Left ventricle myocardium superior (tissue), 1 donor: ENCODE measurements at regions not wholly inside any gene's neighbourhood (a gene's known extent, or its start where the extent isn't known, plus 50 kb on each side); places are given as distances from the start of the nearest gene placed in this dataset.
A peak's percentile ranks its signal among the peaks of the same experiment; 100 is the strongest.
"Not testable (repeated sequence)": the region's sequence is repeated elsewhere in the genome, so short reads cannot be mapped to it uniquely, and the experiment has no call there.

Source experiments
- ATAC-seq: fragments of 200-7000 bp; cut with Tn5 transposase; one replicate; pipeline ENCODE4 v1.9.1; 2020; ENCODE audit warnings: mild to moderate bottlenecking, moderate library complexity
- DNase-seq: peaks from one replicate; pipeline ENCODE4 v3.0.0-alpha.2; 2020
- intact Hi-C: fragments of 100-400 bp; cut with micrococcal nuclease; formaldehyde crosslinking; loops from one replicate; pipeline ENCODE4 v1.11.0; 2022
- donor health status: DM: no; HTN: yes; CAD: no; lungs with severe emphysema.

DNA sequence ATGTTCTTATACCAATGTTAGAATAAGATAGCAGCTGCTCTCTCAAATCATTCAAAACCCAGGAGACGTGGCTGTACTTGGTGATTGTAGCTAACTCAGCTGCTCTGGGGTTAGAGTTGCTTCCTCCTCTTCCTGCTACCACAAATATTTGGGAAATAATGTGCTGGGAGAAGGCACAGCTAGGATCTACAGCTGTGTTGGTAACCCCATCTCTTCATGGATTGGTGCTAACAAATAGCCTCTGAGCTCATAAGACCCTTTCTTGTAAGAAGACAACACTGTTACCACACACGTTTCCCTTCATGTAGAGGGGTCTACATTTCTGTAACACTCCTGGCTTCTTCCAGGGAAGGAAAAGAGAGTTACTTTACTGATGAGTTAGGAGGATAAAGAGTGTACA is 911.0 kb upstream of the CITED2 start:
- ATAC-seq (peak; percentile 48), DNase-seq (no peak)
- intact Hi-C loops: no loop called here

DNA sequence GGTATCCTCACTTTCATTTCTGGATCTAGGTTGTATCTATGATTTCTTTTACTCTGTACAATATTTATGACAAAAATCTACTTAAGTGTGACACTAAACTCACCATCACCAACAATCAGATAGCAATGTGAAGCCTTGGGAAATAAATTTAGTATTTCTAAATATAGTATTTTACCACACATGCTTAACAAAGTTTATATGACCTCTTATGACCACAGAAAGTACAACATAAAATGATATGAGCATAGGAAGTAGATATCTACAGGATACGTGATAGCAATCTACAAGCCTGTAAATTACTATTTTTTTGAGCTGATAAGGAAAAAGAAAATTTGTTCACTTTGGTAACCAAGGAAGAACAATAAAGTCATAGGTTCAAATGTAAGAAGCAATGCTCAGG is 910.4 kb upstream of the CITED2 start:
- ATAC-seq (no peak), DNase-seq (no peak)
- intact Hi-C loops: no loop called here

DNA sequence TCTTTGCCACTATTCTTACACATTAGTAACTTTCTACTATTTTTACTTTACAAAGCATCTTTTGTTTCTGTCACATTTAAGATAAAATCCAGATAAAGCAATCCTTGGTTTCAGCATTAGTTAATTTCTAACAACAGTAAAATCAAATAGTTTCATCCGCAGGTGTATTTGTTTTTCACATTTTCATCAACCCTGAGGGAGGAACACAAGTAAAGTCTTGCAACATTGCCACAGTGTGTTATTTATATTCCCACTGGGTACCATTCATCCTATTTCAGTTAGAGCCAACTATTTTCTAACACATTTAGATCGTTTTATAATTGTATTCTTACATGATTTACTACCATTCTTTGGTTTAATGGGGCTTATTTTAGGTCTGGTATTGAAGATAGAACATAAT is 908.7 kb upstream of the CITED2 start:
- ATAC-seq (no peak), DNase-seq (no peak)
- intact Hi-C loops: no loop called here

DNA sequence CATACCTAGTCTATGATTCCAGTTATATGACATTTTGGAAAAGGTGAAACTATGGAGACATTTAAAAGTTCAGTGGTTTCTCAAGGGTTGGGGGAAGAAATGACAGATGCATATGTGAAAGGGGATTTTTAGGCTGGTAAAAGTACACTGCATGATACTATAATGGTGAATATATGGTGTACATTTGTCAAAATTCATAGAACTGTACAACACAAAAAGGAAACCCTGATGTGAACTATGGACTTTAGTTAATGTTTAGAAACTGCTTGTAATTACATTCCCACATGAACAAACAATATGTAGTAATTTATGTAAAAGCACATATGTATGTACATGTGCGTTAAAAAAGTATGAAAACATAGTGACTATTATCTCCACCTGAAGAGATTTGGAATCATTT is 907.3 kb upstream of the CITED2 start:
- ATAC-seq (no peak), DNase-seq (no peak)

DNA sequence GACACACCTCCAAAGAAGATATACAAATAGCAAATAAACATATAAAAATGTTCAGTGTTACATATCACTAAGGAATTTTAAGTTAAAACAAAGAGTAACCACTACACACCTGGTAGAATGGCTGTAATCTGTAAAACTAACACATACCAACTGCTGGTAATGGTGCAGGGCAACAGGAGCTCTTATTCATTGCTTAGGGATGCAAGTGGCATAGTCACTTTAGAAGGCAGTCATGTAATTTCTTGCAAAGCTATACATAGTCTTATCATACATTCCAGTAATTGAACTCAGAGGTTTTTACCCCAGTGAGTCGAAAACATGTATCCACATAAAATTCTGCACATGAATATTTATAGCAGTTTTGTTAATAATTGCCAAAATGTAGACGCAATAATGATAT is 906.8 kb upstream of the CITED2 start:
- no peak for ATAC-seq
- intact Hi-C loops: no loop called here
- no peak for DNase-seq

More for the DNA sequence above, 907.3 kb upstream of the CITED2 start:
- intact Hi-C loops: no loop called here

DNA sequence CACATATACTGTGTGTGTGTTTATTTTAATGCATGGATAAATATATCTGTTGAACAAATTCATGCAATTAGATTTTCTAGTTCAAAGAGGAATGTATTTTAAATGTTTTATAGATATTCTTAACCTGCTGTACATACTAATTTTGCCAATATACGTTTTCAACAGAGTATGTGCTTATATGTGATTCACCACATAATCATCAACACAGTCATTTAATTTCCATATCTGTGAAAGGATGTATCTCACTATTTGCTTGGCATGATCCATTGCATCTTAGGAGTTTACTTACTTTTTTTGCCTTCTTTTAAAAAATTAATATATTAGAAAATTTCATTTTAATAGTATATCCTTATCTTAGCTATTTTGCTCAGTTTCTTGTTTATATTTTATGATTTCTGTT is 902.3 kb upstream of the CITED2 start:
- intact Hi-C loops: no loop called here
- ATAC-seq: no peak

DNA sequence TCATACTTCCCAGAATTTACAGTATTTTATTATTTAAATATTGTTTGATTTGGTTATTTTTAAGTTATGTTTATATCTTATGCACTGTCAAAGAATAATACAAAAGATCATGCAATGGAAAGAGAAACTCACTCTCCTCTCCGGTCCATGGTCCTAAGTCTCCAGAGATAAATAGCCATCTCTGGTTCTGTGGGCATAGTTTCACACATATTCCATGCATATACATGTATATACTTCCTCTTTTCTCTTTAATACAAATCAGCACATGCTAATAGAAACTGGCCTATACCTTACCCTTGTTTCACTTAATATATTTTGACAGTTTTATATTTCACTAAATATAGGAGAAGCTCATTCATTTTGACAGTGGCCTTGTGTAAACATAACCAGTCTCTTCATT is 901.7 kb upstream of the CITED2 start:
- intact Hi-C loops: no loop called here
- no peak for ATAC-seq
- no peak for DNase-seq

More for the DNA sequence above, 902.3 kb upstream of the CITED2 start:
- DNase-seq: no peak

DNA sequence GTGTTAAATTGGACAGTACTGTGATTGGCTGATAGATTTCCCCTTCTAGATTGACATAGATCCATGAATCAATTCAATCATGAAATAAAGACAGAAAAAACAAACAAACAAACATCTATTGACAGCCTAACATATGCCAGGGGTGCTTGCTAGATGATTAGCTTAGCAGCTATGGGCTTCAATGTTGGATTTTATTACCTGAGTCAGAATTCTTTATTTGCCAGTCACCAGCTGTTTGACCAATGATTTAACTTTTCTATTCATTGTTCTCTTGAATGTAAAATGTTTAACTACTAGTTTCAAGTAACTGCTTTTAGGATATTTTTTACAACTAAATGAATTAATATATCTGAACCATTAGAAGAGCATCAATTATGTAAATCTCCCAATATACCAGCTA is 901.3 kb upstream of the CITED2 start:
- ATAC-seq (no peak), DNase-seq (no peak)
- intact Hi-C loops: no loop called here

DNA sequence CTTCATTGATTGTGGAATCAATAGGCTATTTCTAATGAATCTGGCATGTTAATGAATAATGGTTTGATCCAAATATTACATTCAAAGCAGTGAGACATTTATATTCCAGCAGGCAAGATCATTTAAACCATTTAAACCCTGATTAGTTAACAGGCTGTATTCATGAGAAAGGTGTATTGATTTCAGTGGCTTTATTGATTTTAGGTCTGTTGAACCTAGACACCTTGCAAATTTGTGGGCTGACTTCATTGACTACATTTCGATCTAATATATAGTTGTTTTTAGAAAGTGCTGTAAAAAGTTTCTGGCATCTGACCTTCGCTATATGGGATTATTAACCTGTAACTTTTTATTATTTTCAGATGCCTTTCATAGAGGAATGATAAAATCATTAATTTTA is 900.1 kb upstream of the CITED2 start:
- intact Hi-C loops: no loop called here

DNA sequence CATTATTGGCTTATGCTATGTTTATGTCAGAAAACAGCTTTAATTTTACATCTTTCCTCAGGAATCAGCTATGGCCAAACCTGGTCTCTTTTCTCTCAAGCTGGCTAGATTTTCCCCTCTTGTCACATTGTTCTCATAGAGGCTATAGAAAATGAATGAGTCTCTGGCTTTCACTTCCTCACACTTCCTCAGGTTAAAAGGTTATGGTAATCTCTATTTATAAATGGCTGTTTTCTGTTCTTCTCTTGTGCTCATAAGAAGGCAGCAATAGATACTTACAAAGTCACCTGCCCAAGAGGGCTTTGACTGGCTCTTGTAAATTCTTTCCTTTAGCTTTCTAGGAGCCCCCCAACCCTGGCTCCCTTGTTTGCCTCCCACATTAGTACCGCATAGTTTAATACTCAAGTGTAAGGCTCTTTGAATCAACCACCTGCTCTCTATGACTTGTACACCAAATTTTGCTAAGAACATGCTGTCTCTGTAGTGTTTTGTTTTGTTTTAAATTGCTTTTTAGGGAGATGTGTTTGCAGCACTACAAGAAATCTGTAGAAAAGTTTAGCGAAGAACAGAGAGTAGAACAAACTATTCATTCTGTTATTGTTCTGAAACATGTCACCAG is 897.4 kb upstream of the CITED2 start:
- intact Hi-C loops: no loop called here
- peak; percentile 48 for ATAC-seq

More for the DNA sequence above, 900.1 kb upstream of the CITED2 start:
- DNase-seq: no peak
- ATAC-seq: no peak

DNA sequence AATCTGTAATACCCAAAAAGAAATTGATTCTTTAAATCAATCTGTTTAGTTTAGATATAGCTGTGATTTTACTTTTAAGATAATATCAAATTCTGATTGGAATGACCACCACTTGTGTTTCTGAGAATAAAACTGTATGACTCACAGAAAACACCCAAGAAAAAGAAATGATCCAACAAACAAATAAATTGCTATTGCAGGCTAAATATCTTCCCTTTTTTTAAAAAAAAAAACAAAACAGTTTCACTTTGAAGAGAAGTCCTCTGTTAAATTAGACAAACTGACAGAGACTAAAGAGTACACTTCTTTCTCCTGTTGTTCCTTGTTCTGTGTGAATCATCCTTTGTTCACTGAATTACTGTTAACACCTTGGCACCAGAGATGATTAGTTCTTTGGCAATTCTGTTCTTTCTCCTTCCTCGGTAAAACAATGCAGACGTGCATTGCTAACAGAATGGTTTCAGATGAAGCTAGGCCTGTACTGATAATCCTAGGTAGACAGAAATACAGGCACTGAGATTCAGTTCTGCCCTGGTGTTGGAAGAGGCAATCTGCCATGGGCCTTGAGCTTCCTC is 895.2 kb upstream of the CITED2 start:
- intact Hi-C loops: no loop called here
- no peak for ATAC-seq
- DNase-seq: no peak

More for the DNA sequence above, 897.4 kb upstream of the CITED2 start:
- no peak for DNase-seq

DNA sequence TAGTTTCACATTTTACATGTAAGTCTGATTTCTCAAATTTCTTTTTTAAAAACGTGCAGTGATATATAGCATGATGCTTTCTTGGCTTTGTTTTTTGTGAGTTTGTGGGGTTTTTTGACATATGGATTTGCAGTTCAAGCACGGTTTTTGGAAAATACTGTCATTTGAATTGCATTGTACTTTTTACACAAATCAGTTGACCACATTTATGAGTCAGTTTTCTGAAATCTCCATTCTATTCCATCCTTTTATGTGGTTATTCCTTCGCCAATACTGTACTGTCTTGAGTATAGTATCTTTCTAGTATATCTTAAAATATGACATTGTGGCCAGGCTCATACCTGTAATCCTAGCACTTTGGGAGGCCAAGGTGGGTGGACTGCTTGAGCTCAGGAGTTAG is 890.0 kb upstream of the CITED2 start:
- ATAC-seq (no peak), DNase-seq (no peak)
- intact Hi-C loops: no loop called here

DNA sequence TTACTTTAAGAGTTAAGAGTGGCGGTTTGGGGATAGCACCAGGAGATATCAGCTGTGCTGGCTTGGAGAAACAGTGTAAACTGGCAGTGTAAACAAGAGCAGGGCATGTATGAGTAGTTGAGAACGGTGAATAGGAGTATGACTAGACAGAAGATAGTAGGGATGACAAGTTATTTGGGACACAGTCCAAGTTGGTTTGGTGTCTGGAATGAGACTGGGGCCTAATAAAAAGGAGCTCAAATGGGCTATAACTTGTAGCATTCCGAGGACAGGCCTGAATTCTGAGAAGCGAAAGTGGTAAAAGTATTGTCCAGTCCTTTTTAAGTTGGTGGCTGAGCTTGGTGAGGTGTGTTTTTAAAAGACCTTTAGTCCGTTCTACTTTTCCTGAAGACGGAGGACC is 883.9 kb upstream of the CITED2 start:
- ATAC-seq, DNase-seq, intact Hi-C loops: not testable (repeated sequence)

DNA sequence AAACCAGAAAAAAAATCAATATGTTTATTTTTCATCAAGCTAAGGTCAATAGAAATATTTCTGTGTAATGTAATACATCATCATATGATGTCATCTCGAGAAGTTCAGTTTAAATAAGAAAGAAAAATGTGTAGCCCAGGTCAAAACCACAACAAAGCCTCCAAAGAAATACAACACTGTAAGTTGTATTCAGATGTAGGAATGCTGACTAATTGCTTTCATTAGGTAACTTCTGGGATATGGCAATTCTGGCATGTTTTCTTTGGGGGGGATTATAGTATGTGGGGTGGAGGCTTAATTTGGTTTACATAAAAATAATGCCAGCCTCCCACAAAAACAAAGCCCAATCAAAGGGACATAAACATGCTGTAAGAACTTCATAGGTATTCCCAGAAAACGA is 881.8 kb upstream of the CITED2 start:
- ATAC-seq (no peak), DNase-seq (no peak)
- intact Hi-C loops: no loop called here

DNA sequence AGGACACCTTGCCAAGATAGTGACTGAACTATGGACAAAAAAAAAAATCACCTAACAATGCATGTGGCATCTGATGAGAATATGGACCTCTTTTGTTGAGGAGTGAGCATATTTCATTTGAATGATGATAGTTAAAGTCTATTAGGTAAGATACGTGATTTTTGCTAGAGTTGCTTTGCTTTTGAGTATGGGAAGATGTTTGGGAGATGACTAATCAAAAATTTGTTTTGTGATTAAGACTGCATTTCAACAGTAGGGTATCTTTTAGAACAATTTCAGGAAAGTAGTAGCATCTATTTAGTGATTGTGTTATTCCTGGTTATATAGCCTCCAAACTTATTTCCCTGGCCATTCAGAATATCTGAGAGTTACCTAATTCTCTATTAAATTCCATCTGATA is 878.6 kb upstream of the CITED2 start:
- intact Hi-C loops: no loop called here
- DNase-seq (no peak), ATAC-seq (no peak)

DNA sequence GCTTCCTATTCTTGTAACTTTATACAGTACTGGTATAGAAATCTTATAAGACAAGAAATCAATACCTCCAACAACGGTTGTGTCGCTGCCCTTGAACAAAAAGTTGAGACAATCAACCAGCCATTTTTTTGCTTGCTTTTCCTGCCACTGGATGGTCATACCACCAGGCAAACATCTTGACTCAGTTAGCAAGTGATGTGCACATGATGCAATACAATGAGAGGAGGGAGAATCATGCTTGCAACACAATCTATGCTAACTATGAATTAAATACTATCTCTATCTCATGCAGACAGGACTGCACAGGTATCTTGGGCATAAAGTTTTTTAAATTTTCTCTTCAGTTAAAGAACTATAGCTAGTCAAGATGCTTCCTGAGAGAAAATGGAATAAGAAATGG is 877.7 kb upstream of the CITED2 start:
- intact Hi-C loops: no loop called here
- ATAC-seq: no peak

DNA sequence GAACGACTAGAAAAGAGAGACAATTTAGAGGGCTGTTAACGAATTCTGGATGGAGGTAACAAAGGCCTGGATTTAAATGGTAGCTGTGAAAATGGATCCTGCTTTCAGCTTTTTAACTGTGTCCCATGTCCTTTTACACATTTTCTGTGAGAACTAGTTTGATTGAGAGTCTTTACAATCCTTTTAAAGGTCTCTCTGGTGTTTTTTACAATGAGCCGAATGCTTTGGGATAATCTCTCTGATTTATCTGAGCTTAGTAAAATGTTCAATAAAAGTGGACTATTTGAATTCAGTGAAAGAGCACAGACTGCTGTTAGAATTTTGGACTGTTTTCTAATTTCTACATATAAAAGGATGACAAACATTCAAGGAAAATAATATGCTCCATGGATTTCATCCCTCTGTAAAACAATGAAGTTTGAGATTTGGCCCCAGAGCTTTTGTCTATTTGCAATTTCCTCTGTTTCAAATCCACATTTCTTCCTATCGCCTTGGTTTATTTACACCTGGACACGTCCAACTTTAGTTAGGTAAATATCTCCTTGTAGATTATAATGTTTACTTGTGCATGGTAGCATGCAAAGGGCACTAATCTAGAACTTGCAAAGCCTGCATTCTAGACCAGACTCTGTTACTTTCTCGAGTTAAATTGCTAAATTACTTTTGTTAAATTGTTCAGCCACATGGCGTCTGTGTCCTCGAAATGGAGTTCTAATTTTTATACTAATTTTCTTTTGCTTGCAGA is 871.0 kb upstream of the CITED2 start:
- intact Hi-C loops: no loop called here
- no peak for DNase-seq
- ATAC-seq: no peak

More for the DNA sequence above, 877.7 kb upstream of the CITED2 start:
- no peak for DNase-seq

DNA sequence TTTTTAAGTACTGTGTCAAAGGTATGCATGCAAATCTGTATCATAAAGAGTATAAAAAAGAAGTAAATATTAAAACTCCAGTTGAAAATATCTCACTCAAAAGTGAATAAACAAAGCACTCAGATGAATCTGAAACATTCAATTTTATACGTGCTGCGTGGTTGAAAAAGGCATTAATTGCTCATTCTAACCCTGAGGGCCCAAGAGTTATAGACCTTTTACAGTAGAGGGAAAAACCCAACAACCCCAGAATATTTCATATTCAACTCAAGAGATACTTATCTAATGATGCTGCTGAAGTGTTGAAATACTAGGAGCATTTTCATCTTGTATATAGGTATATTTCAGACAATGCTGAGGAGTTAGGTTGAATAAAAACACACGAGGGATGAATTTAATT is 862.8 kb upstream of the CITED2 start:
- no peak for ATAC-seq

DNA sequence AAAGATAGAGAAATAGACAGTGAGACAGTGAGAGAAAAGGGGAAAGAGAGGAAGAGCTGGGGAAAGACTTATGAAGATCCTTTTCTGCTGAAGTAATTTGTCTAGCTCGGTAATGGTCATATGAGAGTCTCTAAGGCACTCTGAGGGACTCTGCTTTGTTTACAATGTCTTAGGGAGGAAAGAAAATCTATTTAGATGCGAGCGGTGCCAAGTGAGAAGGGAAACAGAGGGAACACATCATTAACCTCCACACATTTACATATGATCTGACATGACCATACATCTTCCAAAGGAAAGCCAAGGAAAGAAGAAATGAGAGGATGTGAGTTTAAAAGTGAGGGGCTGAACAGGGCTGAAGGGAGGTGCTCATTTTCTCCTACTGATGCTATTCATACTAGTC is 862.3 kb upstream of the CITED2 start:
- DNase-seq (no peak), ATAC-seq (no peak)
- intact Hi-C loops: no loop called here

More for the DNA sequence above, 862.8 kb upstream of the CITED2 start:
- DNase-seq: no peak
- intact Hi-C loops: no loop called here

DNA sequence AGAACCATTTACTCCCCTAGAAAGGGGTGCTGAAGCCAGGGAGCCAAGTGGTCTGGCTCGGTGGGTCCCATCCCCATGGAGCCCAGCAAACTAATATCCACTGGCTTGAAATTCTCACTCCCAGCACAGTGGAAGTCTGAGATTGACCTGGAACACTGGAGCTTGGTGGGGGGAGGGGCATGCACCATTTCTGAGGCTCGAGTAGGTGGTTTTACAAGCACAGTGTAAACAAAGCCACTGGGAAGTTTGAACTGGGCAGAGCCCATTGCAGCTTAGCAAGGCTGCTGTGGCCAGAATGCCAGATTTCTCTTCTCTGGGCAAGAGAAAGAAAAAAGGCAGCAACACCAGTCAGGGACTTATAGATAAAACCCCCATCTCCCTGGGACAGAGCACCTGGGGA is 855.8 kb upstream of the CITED2 start:
- intact Hi-C loops: no loop called here
- DNase-seq: no peak
- ATAC-seq: no peak

DNA sequence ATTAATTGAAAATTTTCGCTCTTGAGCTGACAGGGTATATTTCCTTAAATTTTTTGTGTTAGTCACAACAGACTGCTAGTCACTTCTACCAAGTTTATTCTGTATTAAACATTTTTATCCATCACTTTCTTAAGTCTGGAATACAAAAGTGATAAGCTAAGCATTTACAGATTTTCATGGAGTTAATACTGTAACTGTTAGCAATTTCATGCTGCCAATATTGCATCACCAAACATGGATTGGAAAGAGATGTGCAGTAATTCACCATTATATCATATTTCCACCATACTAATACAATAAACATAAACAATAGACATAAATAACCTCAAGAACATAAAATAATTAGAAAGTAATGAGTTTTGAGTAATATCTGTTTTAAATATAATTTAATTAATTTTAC is 854.0 kb upstream of the CITED2 start:
- DNase-seq: no peak
- intact Hi-C loops: no loop called here
- no peak for ATAC-seq
